ENCODE measurements at regions not wholly inside any gene's neighbourhood (a gene's known extent, or its start where the extent isn't known, plus 50 kb on each side); places are given as distances from the start of the nearest gene placed in this dataset.

GRCh38 chr3:46080124-46080968, 53.1 kb upstream of the XCR1 start:
- no peak for TF ChIP-seq POLR2A (IDR thresholded peaks at IDR 0.05; ENCODE audit: low read depth, low read length)
- TF ChIP-seq SPI1 (IDR thresholded peaks at IDR 0.05; ENCODE audit: low read depth, low read length): no peak
- no peak for TF ChIP-seq POLR2AphosphoS5 (IDR thresholded peaks at IDR 0.05; ENCODE audit: low read depth, low read length)

Data from GM12891 (cell line).